Cardiac fibroblast (primary cell): ENCODE measurements at regions not wholly inside any gene's neighbourhood (a gene's known extent, or its start where the extent isn't known, plus 50 kb on each side); places are given as distances from the start of the nearest gene placed in this dataset.

Experiments used
- DNase-seq, 2 donors: peaks; one replicate each; pipeline versions ENCODE4 v3.0.0 to v3.0.0-alpha.2; 2010; ENCODE audit warnings: low read depth in 2 of 2
- H3K4me3 ChIP-seq, 2 donors: replicated peaks in 1 of 2; 1 replicate in 1 of 2; 2 replicates in 1 of 2; pipeline ENCODE4 v1.5.1; 2011; ENCODE audit warnings: low read depth in 2 of 2, low read length in 2 of 2, mild to moderate bottlenecking in 2 of 2, moderate library complexity in 1 of 2
- TF ChIP-seq, protein P1 (sequence below): IDR thresholded peaks from one replicate; pipeline ENCODE4 v1.5.1; 2011; ENCODE audit warnings: low read depth, mild to moderate bottlenecking, low read length, inconsistent platforms

- no peak overlapping the region for H3K4me3 ChIP-seq
- TF ChIP-seq, protein P1, sequence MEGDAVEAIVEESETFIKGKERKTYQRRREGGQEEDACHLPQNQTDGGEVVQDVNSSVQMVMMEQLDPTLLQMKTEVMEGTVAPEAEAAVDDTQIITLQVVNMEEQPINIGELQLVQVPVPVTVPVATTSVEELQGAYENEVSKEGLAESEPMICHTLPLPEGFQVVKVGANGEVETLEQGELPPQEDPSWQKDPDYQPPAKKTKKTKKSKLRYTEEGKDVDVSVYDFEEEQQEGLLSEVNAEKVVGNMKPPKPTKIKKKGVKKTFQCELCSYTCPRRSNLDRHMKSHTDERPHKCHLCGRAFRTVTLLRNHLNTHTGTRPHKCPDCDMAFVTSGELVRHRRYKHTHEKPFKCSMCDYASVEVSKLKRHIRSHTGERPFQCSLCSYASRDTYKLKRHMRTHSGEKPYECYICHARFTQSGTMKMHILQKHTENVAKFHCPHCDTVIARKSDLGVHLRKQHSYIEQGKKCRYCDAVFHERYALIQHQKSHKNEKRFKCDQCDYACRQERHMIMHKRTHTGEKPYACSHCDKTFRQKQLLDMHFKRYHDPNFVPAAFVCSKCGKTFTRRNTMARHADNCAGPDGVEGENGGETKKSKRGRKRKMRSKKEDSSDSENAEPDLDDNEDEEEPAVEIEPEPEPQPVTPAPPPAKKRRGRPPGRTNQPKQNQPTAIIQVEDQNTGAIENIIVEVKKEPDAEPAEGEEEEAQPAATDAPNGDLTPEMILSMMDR: no peak
- no peak for DNase-seq
Observed at GRCh38 chr5:26193626-26194025, 844.8 kb downstream of the CDH9 start.

GRCh38 chr5:26192486-26192885 lies 845.9 kb downstream of the CDH9 start:
- TF ChIP-seq, protein P1: no peak
- no peak overlapping the region for H3K4me3 ChIP-seq
- no peak for DNase-seq

- TF ChIP-seq, protein P1: no peak
- no peak for DNase-seq
- H3K4me3 ChIP-seq: no peak overlapping the region
Observed at GRCh38 chr5:26181582-26181981, 856.8 kb downstream of the CDH9 start.

DNA sequence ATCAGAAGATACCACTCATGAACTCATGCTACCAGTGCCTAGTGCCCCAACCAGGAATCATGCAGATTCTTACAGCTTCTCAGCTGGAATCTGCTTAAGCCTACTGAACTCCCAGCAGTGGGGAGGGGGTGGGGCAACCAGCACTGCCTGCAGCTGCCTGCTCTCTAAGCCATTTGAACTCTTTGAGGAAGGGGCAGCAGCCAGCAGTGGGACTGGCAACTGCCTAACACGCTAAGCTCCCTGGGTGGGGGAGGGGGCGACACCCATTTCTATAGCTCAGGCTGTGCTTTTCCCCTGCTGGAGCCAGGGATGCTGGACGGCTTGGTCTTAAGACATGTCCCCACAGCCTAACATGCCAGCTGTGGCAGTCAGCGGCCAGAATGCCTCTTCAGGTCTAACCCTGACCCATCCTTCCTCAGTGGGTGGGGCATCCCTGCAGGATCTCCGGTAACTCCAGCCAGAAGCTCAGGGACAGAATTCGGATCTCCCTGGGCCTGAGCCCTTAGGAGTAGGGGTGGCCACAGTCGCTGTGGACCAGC lies 889.7 kb downstream of the CDH9 start:
- DNase-seq: no peak
- TF ChIP-seq, protein P1: no peak
- no peak overlapping the region for H3K4me3 ChIP-seq

DNA sequence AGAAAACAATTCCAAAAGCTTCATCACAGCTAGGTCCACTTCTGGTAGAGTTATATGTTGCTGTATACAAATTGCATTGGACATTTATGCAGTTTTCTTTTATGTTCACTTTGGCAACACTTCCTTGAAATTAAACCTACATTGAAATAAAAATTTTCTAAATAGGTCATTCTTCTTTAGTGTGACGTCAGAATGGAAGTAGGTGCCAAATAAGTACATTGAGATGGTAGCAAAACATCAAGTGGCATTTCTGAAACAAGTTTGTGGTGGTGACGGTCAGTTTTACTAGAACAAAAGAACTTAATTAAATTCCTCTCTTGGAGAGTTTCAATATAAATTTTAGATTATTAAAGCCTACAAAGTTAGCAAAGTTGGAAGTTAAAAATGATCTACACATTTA lies 895.1 kb downstream of the CDH9 start:
- no peak overlapping the region for H3K4me3 ChIP-seq
- TF ChIP-seq, protein P1: no peak
- no peak for DNase-seq

GRCh38 chr5:26121338-26121737 lies 917.0 kb downstream of the CDH9 start:
- DNase-seq: no peak
- TF ChIP-seq, protein P1: no peak
- no peak overlapping the region for H3K4me3 ChIP-seq

- no peak for DNase-seq
- TF ChIP-seq, protein P1: no peak
- no peak overlapping the region for H3K4me3 ChIP-seq
Observed at GRCh38 chr5:26104175-26104574, 934.2 kb downstream of the CDH9 start.
